ENCODE measurements at regions not wholly inside any gene's neighbourhood (a gene's known extent, or its start where the extent isn't known, plus 50 kb on each side); places are given as distances from the start of the nearest gene placed in this dataset.

GRCh38 chr2:4604767-4605166, 901.4 kb downstream of the DCDC2C start:
- intact Hi-C loops (cut with micrococcal nuclease; ENCODE audit: unreplicated experiment) (no loop called here), in situ Hi-C loops (cut with HindIII; ENCODE audit: extremely low pct_ligation_motif_present, low pct_unique_long_range_greater_than_20kb) (no loop called here)
- ChIA-PET POLR2A (no interaction called here), CTCF (ENCODE audit: low intra/inter-chr PET ratio, low total read pairs) (no interaction called here)
- H3K9me3 ChIP-seq (ENCODE audit: low read length) = peaks cover 75% of the 10 kb centered on the region
- H4K20me1 ChIP-seq (ENCODE audit: insufficient read depth, low read length) = no peaks in the 10 kb centered on the region
- WGBS (ENCODE audit: low lambda C conversion rate) = 0% methylated on average over 1 of the region's 1 CpG
- H3K4me3 ChIP-seq (replicated peaks in 1 of 3; ENCODE audit: insufficient read depth in 1 of 3, low read depth in 2 of 3, low read length in 3 of 3) = no peak overlapping the region
- H3K79me2 ChIP-seq (ENCODE audit: insufficient read depth, low read length) = no peaks in the 10 kb centered on the region
- H3K4me2 ChIP-seq (ENCODE audit: low read depth, low read length) = no peak overlapping the region
- FAIRE-seq = no peak
- H2AFZ ChIP-seq (ENCODE audit: low read length) = no peak overlapping the region
- no peaks in the 10 kb centered on the region for H3K36me3 ChIP-seq (replicated peaks in 1 of 2; ENCODE audit: control insufficient read depth in 1 of 2, insufficient read depth in 2 of 2, low read length in 2 of 2)
- no peak for ATAC-seq
- H3K27ac ChIP-seq (ENCODE audit: extremely low read length, insufficient read depth, low read length) = no peak overlapping the region
- no peak for DNase-seq (ENCODE audit: low spot score)
- BruUV-seq (replicated peaks) = no TSS peak
- no peaks in the 10 kb centered on the region for H3K27me3 ChIP-seq (ENCODE audit: control insufficient read depth in 1 of 2, insufficient read depth in 2 of 2, low read length in 2 of 2)
- H3K9ac ChIP-seq (ENCODE audit: insufficient read depth, low read depth, low read length) = no peak overlapping the region
- no peaks in the 10 kb centered on the region for H3K4me1 ChIP-seq (ENCODE audit: insufficient read depth, low read length)
- TF ChIP-seq, protein P1, sequence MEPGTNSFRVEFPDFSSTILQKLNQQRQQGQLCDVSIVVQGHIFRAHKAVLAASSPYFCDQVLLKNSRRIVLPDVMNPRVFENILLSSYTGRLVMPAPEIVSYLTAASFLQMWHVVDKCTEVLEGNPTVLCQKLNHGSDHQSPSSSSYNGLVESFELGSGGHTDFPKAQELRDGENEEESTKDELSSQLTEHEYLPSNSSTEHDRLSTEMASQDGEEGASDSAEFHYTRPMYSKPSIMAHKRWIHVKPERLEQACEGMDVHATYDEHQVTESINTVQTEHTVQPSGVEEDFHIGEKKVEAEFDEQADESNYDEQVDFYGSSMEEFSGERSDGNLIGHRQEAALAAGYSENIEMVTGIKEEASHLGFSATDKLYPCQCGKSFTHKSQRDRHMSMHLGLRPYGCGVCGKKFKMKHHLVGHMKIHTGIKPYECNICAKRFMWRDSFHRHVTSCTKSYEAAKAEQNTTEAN (CRISPR knock-in tag; conservative IDR thresholded peaks at IDR 0.05) = no peak
- TF ChIP-seq, protein P2, sequence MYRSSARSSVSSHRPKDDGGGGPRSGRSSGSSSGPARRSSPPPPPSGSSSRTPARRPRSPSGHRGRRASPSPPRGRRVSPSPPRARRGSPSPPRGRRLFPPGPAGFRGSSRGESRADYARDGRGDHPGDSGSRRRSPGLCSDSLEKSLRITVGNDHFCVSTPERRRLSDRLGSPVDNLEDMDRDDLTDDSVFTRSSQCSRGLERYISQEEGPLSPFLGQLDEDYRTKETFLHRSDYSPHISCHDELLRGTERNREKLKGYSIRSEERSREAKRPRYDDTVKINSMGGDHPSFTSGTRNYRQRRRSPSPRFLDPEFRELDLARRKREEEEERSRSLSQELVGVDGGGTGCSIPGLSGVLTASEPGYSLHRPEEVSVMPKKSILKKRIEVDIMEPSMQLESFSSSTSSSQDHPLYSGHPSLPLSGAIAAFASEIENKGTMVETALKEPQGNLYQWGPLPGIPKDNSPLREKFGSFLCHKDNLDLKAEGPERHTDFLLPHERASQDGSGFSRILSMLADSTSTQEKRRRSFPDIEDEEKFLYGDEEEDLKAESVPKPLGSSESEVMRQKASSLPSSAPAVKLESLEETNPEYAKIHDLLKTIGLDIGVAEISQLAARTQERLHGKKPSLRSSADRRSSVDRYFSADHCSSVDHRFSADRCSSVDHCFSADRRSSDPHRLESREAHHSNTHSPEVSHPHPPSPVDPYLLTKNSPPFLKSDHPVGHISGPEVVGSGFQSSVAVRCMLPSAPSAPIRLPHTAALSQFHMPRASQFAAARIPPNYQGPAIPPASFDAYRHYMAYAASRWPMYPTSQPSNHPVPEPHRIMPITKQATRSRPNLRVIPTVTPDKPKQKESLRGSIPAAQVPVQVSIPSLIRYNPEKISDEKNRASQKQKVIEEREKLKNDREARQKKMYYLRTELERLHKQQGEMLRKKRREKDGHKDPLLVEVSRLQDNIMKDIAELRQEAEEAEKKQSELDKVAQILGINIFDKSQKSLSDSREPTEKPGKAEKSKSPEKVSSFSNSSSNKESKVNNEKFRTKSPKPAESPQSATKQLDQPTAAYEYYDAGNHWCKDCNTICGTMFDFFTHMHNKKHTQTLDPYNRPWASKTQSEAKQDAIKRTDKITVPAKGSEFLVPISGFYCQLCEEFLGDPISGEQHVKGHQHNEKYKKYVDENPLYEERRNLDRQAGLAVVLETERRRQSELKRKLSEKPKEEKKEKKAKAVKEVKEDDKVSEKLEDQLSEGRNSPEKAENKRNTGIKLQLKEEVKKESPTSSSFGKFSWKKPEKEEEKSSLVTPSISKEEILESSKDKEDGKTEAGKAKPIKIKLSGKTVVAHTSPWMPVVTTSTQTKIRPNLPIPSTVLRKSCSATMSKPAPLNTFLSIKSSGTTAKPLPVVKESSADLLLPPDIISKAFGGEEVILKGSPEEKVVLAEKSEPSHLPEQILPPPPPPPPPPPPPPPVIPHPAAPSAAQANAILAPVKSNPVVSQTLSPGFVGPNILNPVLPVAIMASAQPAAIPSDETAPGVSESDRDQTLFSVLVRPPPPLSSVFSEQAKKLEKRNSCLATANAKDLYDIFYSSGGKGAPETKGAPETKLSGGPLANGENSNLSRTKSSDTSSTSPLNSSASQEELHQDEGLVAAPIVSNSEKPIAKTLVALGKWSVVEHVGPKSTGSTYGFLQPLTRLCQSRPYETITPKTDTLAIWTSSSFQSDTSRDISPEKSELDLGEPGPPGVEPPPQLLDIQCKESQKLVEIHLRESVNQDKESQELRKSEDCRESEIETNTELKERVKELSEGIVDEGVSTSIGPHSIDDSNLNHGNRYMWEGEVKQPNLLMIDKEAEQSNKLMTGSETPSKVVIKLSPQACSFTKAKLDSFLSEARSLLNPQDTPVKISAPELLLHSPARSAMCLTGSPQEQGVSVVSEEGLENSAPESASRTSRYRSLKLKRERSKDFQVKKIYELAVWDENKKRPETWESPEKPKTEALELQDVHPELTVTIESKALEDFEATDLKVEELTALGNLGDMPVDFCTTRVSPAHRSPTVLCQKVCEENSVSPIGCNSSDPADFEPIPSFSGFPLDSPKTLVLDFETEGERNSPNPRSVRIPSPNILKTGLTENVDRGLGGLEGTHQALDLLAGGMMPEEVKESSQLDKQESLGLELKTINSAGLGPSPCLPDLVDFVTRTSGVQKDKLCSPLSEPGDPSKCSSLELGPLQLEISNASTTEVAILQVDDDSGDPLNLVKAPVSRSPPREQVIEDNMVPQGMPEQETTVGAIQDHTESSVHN (CRISPR knock-in tag; IDR thresholded peaks at IDR 0.05) = no peak
- TF ChIP-seq, protein P3, sequence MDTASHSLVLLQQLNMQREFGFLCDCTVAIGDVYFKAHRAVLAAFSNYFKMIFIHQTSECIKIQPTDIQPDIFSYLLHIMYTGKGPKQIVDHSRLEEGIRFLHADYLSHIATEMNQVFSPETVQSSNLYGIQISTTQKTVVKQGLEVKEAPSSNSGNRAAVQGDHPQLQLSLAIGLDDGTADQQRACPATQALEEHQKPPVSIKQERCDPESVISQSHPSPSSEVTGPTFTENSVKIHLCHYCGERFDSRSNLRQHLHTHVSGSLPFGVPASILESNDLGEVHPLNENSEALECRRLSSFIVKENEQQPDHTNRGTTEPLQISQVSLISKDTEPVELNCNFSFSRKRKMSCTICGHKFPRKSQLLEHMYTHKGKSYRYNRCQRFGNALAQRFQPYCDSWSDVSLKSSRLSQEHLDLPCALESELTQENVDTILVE (CRISPR knock-in tag; IDR thresholded peaks at IDR 0.05) = no peak
- no peak for TF ChIP-seq ZIK1 (CRISPR knock-in tag; IDR thresholded peaks at IDR 0.05; ENCODE audit: borderline replicate concordance, low read depth)
- no peak for TF ChIP-seq PLSCR1 (CRISPR knock-in tag; IDR thresholded peaks at IDR 0.05; ENCODE audit: borderline replicate concordance)
- no peak for TF ChIP-seq TFAP4 (IDR thresholded peaks at IDR 0.05; ENCODE audit: borderline replicate concordance, low read depth)
